IPS DF 6.9 (cell line): ENCODE measurements at regions not wholly inside any gene's neighbourhood (a gene's known extent, or its start where the extent isn't known, plus 50 kb on each side); places are given as distances from the start of the nearest gene placed in this dataset.

ENCODE experiments used
- DNase-seq: peaks from one replicate; pipeline ENCODE4 v3.0.0-alpha.2; 2013; ENCODE audit warnings: low read depth, low spot score
- H3K27ac ChIP-seq: one replicate; pipeline ENCODE4 v1.5.1; 2013; ENCODE audit warnings: low read length, control low read depth
- H3K27me3 ChIP-seq: 2 replicates; pipeline ENCODE4 v1.6.1; 2013; ENCODE audit warnings: mild to moderate bottlenecking, low read length; ENCODE audit not compliant: control insufficient read depth, insufficient read depth
- H3K36me3 ChIP-seq: 2 replicates; pipeline ENCODE4 v1.6.1; 2013; ENCODE audit warnings: low read length; ENCODE audit not compliant: control insufficient read depth, insufficient read depth
- H3K4me1 ChIP-seq: 2 replicates; pipeline ENCODE4 v1.6.1; 2013; ENCODE audit warnings: low read length; ENCODE audit not compliant: control insufficient read depth, insufficient read depth
- H3K4me3 ChIP-seq: 2 replicates; pipeline ENCODE4 v1.5.1; 2013; ENCODE audit warnings: mild to moderate bottlenecking, low read length
- H3K9me3 ChIP-seq: 2 replicates; pipeline ENCODE4 v1.6.1; 2013; ENCODE audit warnings: low read length, inconsistent platforms; ENCODE audit not compliant: control insufficient read depth, insufficient read depth
- WGBS: extraction: QIAGEN DNeasy Blood & Tissue Kit; methylation state at CpG from one replicate; pipeline ENCODE4 v1.1.7; 2013; ENCODE audit warnings: mixed read lengths, missing lambda C conversion rate; ENCODE audit not compliant: insufficient read length, insufficient coverage; 5-methylcytosine and 5-hydroxymethylcytosine counted together

DNA sequence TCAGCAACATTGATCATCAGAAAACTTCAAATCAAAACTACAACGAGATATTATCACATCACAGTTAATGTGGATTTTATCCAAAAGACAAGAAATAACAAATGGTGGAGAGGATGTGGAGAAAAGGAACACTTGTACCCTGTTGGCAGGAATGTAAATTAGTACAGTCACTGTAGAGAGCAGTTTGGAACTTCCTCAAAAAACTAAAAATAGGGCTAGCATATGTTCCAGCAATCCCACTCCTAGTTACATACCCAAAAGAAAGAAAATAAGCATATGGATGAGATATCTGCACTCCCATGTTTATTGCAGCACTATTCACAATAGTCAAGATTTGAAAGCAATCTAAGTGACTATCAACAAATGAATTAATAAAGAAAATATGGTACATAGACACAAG is 887.7 kb upstream of the MAN1A1 start:
- no peak for DNase-seq
- H3K4me1 ChIP-seq: no peaks in the 10 kb centered on the region
- H3K4me3 ChIP-seq: no peak overlapping the region
- H3K27ac ChIP-seq: no peak overlapping the region
- H3K36me3 ChIP-seq: no peaks in the 10 kb centered on the region
- no peaks in the 10 kb centered on the region for H3K9me3 ChIP-seq
- H3K27me3 ChIP-seq: no peaks in the 10 kb centered on the region
- no CpG with 5 or more reads among the region's 1 CpG for WGBS

GRCh38 chr6:120230008-120230407 is 880.4 kb upstream of the MAN1A1 start:
- DNase-seq: no peak

DNA sequence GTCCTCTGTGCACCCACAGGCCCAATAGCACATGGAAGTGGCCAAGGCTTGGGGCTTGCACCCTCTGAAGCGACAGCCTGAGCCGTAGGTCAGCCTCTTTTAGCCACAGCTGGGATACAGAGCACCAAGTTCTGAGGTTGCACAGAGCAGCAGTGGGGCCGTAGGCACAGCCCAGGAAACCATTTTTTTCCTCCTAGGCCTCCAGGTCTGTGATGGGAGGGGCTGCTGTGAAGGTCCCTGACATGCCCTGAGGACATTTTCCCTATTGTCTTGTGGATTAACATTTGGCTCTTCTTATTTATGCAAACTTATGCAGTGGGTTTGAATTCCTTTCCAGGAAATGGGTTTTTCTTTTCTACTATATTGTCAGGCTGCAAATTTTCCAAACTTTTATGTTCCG is 878.7 kb upstream of the MAN1A1 start:
- Histone ChIP-seq H3K36me3 (no peaks in the 10 kb centered on the region), H3K4me1 (no peaks in the 10 kb centered on the region), H3K27ac (no peak overlapping the region), H3K9me3 (no peaks in the 10 kb centered on the region), H3K4me3 (no peak overlapping the region), H3K27me3 (no peaks in the 10 kb centered on the region)
- DNase-seq: no peak
- WGBS: no CpG with 5 or more reads among the region's 4 CpGs

More at GRCh38 chr6:120230008-120230407, 880.4 kb upstream of the MAN1A1 start:
- H3K9me3 ChIP-seq: no peaks in the 10 kb centered on the region
- H3K27me3 ChIP-seq: no peaks in the 10 kb centered on the region
- H3K4me3 ChIP-seq: no peak overlapping the region
- no peaks in the 10 kb centered on the region for H3K4me1 ChIP-seq
- H3K36me3 ChIP-seq: no peaks in the 10 kb centered on the region
- no peak overlapping the region for H3K27ac ChIP-seq

DNA sequence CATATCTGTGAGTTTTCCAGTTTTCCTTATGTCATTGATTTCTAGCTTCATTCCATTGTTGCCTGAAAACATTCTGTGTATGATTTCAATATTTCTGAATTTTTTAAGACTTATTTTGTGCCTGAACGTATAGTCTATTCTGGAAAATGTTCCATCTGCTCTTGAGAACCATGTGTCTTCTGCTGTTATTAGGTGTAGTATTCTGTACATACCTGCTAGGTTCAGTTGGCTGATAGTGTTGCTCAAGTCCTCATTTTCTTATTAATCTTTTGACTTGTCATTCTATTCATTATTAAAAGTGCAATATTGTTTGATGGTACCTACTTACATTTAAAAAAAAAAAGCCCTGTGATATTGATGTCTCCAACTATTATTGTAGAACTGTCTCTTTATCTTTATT is 869.8 kb upstream of the MAN1A1 start:
- no peaks in the 10 kb centered on the region for H3K4me1 ChIP-seq
- H3K36me3 ChIP-seq: no peaks in the 10 kb centered on the region
- H3K4me3 ChIP-seq: no peak overlapping the region
- no peak overlapping the region for H3K27ac ChIP-seq
- H3K9me3 ChIP-seq: no peaks in the 10 kb centered on the region
- DNase-seq: no peak
- WGBS: no CpG with 5 or more reads among the region's 1 CpG
- no peaks in the 10 kb centered on the region for H3K27me3 ChIP-seq

DNA sequence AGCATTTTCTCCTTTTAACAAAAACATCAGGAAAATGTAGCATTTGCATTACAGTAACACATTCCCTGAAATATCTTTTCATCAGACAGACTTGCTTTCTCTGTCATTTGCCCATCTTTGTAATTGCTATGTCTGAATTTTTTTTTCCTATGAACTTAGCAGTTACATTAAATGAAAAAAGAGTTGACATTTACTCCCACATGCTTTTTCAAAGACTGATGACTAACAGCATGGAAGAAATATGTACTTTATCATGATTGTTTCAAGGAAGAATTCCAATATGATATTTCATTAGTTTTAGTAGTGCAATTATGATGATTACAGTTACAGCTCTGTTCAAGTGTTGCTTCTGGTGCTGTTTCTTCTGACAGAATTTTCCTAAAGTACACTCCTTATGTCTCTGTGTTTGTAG is 864.5 kb upstream of the MAN1A1 start:
- Histone ChIP-seq H3K9me3 (no peaks in the 10 kb centered on the region), H3K4me1 (no peaks in the 10 kb centered on the region), H3K27me3 (no peaks in the 10 kb centered on the region), H3K27ac (no peak overlapping the region), H3K36me3 (no peaks in the 10 kb centered on the region), H3K4me3 (no peak overlapping the region)
- no peak for DNase-seq

- no peak overlapping the region for H3K4me3 ChIP-seq
- no peaks in the 10 kb centered on the region for H3K36me3 ChIP-seq
- no peaks in the 10 kb centered on the region for H3K9me3 ChIP-seq
- H3K27ac ChIP-seq: no peak overlapping the region
- DNase-seq: no peak
- no CpG with 5 or more reads among the region's 4 CpGs for WGBS
- H3K27me3 ChIP-seq: no peaks in the 10 kb centered on the region
- H3K4me1 ChIP-seq: no peaks in the 10 kb centered on the region
Measured at GRCh38 chr6:120211955-120212792, 862.6 kb upstream of the MAN1A1 start.

DNA sequence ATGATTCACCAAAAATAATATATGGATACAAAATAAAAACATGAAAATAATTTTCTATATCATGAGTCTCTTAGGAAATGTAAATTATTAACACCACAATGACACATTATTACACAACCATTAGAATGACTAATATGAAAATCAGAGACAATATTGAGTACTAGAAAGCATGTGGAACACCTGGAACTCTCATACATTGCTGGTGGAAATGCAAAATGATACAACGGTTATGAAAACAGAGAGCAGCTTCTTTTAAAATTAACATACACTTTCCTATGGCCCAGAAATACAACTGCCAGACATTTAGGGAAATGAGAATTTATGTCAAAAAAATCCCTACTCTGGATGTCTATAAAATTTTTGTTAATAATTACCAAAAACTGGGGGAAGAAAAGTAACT is 853.3 kb upstream of the MAN1A1 start:
- no peaks in the 10 kb centered on the region for H3K36me3 ChIP-seq
- H3K27ac ChIP-seq: no peak overlapping the region
- DNase-seq: no peak
- no CpG with 5 or more reads among the region's 1 CpG for WGBS
- no peaks in the 10 kb centered on the region for H3K4me1 ChIP-seq
- H3K4me3 ChIP-seq: no peak overlapping the region
- no peaks in the 10 kb centered on the region for H3K9me3 ChIP-seq
- no peaks in the 10 kb centered on the region for H3K27me3 ChIP-seq

GRCh38 chr6:120200853-120201252 is 851.3 kb upstream of the MAN1A1 start:
- Histone ChIP-seq H3K27me3 (no peaks in the 10 kb centered on the region), H3K4me1 (no peaks in the 10 kb centered on the region), H3K27ac (no peak overlapping the region), H3K4me3 (no peak overlapping the region), H3K9me3 (no peaks in the 10 kb centered on the region), H3K36me3 (no peaks in the 10 kb centered on the region)
- DNase-seq: no peak
- no CpG with 5 or more reads among the region's 2 CpGs for WGBS

- H3K4me3 ChIP-seq: no peak overlapping the region
- H3K9me3 ChIP-seq: no peaks in the 10 kb centered on the region
- H3K36me3 ChIP-seq: no peaks in the 10 kb centered on the region
- no peak for DNase-seq
- no peaks in the 10 kb centered on the region for H3K27me3 ChIP-seq
- H3K27ac ChIP-seq: no peak overlapping the region
- H3K4me1 ChIP-seq: no peaks in the 10 kb centered on the region
Measured at GRCh38 chr6:120198033-120198432, 848.5 kb upstream of the MAN1A1 start.

GRCh38 chr6:120186080-120186479 is 836.5 kb upstream of the MAN1A1 start:
- H3K4me3 ChIP-seq: no peak overlapping the region
- no peaks in the 10 kb centered on the region for H3K27me3 ChIP-seq
- H3K9me3 ChIP-seq: no peaks in the 10 kb centered on the region
- DNase-seq: no peak
- H3K4me1 ChIP-seq: no peaks in the 10 kb centered on the region
- H3K27ac ChIP-seq: no peak overlapping the region
- H3K36me3 ChIP-seq: no peaks in the 10 kb centered on the region

GRCh38 chr6:120173250-120173649 is 823.7 kb upstream of the MAN1A1 start:
- no peak overlapping the region for H3K4me3 ChIP-seq
- DNase-seq: no peak
- WGBS: no CpG with 5 or more reads among the region's 2 CpGs

More at GRCh38 chr6:120173250-120173649, 823.7 kb upstream of the MAN1A1 start:
- Histone ChIP-seq H3K4me1 (no peaks in the 10 kb centered on the region), H3K36me3 (no peaks in the 10 kb centered on the region), H3K9me3 (no peaks in the 10 kb centered on the region), H3K27me3 (no peaks in the 10 kb centered on the region), H3K27ac (no peak overlapping the region)
